Coronary artery (tissue), 2 donors: ENCODE measurements at regions not wholly inside any gene's neighbourhood (a gene's known extent, or its start where the extent isn't known, plus 50 kb on each side); places are given as distances from the start of the nearest gene placed in this dataset.

Source experiments
- DNase-seq: peaks from one replicate; pipeline ENCODE4 v3.0.0-alpha.2; 2017; ENCODE audit warnings: low spot score
- H3K27ac ChIP-seq, 2 donors: fragments of 200-600 bp; sonication (generic); one replicate each; pipeline ENCODE4 v1.5.1; 2016 to 2019
- H3K4me3 ChIP-seq: fragments of 200-600 bp; sonication (generic); 2 replicates; pipeline ENCODE4 v1.5.1; 2016; ENCODE audit warnings: mild to moderate bottlenecking, moderate library complexity
- TF ChIP-seq, protein P1 (sequence below): fragments of 200-600 bp; sonication (generic); IDR thresholded peaks from one replicate; pipeline ENCODE4 v1.5.1; 2019; ENCODE audit warnings: antibody characterized with exemption

DNA sequence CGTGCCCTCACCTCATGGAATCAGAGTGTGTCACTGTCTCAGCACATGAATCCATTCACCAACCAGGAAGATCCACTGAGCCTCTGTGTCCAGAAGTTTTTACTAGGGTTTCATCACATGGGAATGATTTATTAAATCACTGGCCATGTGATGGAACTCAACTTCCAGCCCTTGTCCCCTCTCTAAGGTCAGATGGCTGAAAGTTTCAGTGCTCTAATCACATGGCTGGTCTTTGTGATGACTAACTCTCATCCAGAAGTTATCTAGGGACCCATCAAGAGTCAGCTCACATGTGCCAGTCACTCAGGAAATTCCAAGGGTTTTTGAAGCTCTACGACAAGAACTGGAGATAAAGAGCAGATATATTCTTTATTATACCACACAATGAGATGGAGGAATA, 140.5 kb upstream of the GYPC start:
- Histone ChIP-seq H3K4me3 (no peak overlapping the region), H3K27ac (no peak overlapping the region)
- DNase-seq, result no peak
- TF ChIP-seq, protein P1, sequence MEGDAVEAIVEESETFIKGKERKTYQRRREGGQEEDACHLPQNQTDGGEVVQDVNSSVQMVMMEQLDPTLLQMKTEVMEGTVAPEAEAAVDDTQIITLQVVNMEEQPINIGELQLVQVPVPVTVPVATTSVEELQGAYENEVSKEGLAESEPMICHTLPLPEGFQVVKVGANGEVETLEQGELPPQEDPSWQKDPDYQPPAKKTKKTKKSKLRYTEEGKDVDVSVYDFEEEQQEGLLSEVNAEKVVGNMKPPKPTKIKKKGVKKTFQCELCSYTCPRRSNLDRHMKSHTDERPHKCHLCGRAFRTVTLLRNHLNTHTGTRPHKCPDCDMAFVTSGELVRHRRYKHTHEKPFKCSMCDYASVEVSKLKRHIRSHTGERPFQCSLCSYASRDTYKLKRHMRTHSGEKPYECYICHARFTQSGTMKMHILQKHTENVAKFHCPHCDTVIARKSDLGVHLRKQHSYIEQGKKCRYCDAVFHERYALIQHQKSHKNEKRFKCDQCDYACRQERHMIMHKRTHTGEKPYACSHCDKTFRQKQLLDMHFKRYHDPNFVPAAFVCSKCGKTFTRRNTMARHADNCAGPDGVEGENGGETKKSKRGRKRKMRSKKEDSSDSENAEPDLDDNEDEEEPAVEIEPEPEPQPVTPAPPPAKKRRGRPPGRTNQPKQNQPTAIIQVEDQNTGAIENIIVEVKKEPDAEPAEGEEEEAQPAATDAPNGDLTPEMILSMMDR, result no peak

- Histone ChIP-seq H3K4me3 (no peak overlapping the region), H3K27ac (no peak overlapping the region)
- TF ChIP-seq, protein P1, result no peak
- DNase-seq, result no peak
Observed at GRCh38 chr2:126518196-126518595, 137.8 kb upstream of the GYPC start.

- TF ChIP-seq, protein P1, result peak; percentile 28
Observed at GRCh38 chr2:126527836-126528490, 128.0 kb upstream of the GYPC start.

DNA sequence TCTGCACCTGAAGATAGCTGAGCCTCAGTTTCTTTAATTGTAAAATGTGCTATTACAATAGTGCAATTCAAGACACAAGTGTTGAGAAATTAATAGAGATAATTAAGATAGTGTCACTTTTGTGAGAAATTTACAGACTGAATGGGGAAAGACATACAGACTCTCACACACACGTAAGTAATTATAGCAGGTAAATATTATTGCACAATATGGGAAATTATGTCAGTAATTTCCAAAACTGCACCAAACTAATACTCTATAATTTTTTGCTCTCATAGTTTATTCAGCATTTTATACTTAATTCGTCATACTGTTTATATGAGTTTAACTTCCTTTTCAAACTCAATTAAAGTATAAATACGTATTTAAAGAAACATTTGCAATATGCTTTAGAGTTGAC, 124.9 kb upstream of the GYPC start:
- no peak for DNase-seq
- Histone ChIP-seq H3K27ac (no peak overlapping the region), H3K4me3 (no peak overlapping the region)
- TF ChIP-seq, protein P1, result no peak

More at GRCh38 chr2:126527836-126528490, 128.0 kb upstream of the GYPC start:
- H3K4me3 ChIP-seq, result no peak overlapping the region
- H3K27ac ChIP-seq, result no peak overlapping the region
- DNase-seq, result no peak

GRCh38 chr2:126534478-126534877, 121.5 kb upstream of the GYPC start:
- H3K4me3 ChIP-seq, result no peak overlapping the region
- TF ChIP-seq, protein P1, result no peak
- no peak for DNase-seq
- H3K27ac ChIP-seq, result no peak overlapping the region

DNA sequence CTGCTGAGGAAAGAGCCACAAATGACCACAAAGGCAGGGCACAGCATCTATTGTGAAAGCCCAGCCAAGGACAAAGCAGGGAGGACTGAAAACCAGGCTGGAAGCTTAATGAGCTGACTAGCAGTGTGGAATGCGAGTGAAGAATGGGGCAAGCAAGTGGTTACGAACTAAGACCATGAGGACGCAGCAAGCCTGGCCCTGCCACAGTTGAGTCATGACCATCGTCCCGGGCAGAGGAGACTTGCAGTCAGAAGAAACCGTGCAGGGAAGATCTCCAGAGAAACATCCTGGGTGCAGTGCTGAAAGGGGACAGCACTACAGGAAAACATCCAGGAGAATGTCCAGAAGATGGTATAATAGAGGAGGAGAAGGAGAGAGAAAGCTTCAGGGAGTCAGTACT, 120.5 kb upstream of the GYPC start:
- H3K4me3 ChIP-seq, result no peak overlapping the region
- no peak for DNase-seq
- TF ChIP-seq, protein P1, result no peak
- no peak overlapping the region for H3K27ac ChIP-seq

DNA sequence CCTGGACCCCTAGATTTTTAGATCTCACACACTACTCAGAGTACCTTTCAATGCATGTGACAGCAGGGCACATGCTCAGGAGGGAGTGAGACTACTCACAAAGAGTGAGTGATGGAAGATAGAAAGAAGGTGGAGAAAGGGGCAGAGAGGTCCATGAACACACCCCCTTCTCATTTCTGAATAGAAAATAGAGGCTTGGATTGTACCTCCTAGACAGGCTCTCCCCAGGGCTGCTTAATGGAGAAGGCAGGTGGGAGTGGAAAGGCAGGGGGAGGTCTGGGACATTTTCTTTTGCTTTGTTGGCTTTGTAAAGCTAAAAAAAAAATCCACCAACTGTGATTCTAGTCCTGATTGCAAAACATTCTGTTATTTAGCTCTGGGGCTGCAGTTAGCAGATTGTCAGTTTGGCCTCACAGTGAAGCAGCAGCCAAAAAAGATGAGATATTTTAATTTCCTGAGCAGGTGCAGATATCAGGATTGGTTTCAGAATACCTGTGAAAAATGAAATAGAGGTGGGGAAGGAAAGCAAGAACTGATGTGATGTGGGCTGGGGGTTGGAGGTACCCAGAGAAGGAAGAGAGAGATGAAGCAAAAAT, 119.3 kb upstream of the GYPC start:
- no peak for DNase-seq
- TF ChIP-seq, protein P1, result no peak
- no peak overlapping the region for H3K4me3 ChIP-seq
- no peak overlapping the region for H3K27ac ChIP-seq
